ENCODE measurements at regions not wholly inside any gene's neighbourhood (a gene's known extent, or its start where the extent isn't known, plus 50 kb on each side); places are given as distances from the start of the nearest gene placed in this dataset.

GRCh38 chr4:180234730-180235129 lies 2008.5 kb upstream of the TENM3 start:
- TF ChIP-seq ZFX (IDR thresholded peaks at IDR 0.05) (no peak), CTCF (conservative IDR thresholded peaks at IDR 0.05) (no peak)
- no peak overlapping the region for H3K27ac ChIP-seq

GRCh38 chr4:180240670-180241069 lies 2002.5 kb upstream of the TENM3 start:
- TF ChIP-seq CTCF (conservative IDR thresholded peaks at IDR 0.05) (no peak), ZFX (IDR thresholded peaks at IDR 0.05) (no peak)
- no peak overlapping the region for H3K27ac ChIP-seq

GRCh38 chr4:180253419-180253818 lies 1989.8 kb upstream of the TENM3 start:
- no peak overlapping the region for H3K27ac ChIP-seq
- no peak for TF ChIP-seq CTCF (conservative IDR thresholded peaks at IDR 0.05)
- TF ChIP-seq ZFX (IDR thresholded peaks at IDR 0.05) = no peak

- TF ChIP-seq ZFX (IDR thresholded peaks at IDR 0.05) (no peak), CTCF (conservative IDR thresholded peaks at IDR 0.05) (no peak)
- H3K27ac ChIP-seq = no peak overlapping the region
Observed at GRCh38 chr4:180261346-180261745, 1981.9 kb upstream of the TENM3 start.

- no peak overlapping the region for H3K27ac ChIP-seq
- TF ChIP-seq ZFX (IDR thresholded peaks at IDR 0.05) (no peak), CTCF (conservative IDR thresholded peaks at IDR 0.05) (no peak)
Observed at GRCh38 chr4:180280076-180280475, 1963.1 kb upstream of the TENM3 start.

GRCh38 chr4:180280726-180281297 lies 1962.4 kb upstream of the TENM3 start:
- TF ChIP-seq ZFX (IDR thresholded peaks at IDR 0.05) (no peak), CTCF (conservative IDR thresholded peaks at IDR 0.05) (no peak)

GRCh38 chr4:180281724-180282123 lies 1961.5 kb upstream of the TENM3 start:
- H3K27ac ChIP-seq = no peak overlapping the region
- TF ChIP-seq CTCF (conservative IDR thresholded peaks at IDR 0.05) (no peak), ZFX (IDR thresholded peaks at IDR 0.05) (no peak)

More at GRCh38 chr4:180280726-180281297, 1962.4 kb upstream of the TENM3 start:
- no peak overlapping the region for H3K27ac ChIP-seq

All from C4-2B (cell line).